ENCODE measurements at regions not wholly inside any gene's neighbourhood (a gene's known extent, or its start where the extent isn't known, plus 50 kb on each side); places are given as distances from the start of the nearest gene placed in this dataset.

DNA sequence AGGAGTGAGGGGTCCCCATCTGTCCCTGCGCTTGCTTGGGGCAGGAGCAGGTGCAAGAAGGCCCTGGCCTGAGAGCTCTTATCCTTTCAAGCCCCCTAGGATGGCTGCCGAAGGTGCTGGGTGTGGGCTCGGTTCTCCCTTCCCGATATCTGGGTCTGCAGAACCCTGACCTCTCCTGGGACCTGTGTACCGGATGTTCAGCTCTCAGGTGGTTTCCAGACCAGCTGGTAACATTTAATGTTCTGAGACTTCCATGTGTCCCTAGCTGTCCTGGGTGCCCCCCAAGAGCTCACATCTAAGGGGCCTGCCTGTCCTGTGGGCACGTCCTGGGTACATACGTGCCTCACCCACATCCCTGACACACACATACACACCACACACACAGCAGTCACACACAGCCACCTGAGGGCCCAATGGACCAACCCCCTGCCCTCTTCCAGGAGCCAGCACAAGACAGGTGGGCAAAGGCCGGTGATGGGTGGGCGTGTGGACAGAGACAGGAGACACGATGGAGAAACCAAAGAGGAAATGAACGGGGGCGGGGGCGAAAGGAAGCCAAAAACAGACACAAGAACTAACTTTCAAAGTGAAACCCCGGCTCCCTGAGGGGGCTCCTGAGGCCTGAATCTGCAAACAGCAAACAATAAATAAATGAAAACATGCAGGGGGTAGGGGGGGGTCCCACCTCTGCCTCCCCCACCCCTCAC, 124.3 kb downstream of the PTPRS start:
- FAIRE-seq = no peak
- peaks cover 0 to 16% of the 10 kb centered on the region in 2 experiments for H3K36me3 ChIP-seq (ENCODE audit: control insufficient read depth in 2 of 2, extremely low read depth in 1 of 2, insufficient read depth in 2 of 2, low read length in 2 of 2)

DNA sequence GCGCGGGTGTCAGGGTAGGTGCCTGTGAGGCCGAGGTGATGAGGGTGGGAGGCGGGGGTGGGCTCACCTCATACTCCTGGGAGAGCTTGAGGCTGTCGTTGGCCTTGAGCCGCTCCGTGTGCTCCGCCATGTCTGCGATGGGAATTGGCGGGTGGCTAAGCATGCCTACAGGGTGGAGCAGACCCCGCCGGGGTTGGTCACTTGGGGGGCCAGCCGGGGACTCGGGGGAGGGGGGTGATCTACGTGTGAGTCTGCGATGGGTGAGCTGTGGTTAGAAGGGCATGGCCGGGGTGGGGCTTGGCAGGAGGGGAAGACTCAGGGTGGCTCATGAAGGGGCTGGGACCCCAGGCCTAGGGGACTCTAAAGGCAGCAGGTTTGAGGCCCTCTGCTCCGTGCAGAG, 125.2 kb downstream of the PTPRS start:
- DNase-seq (ENCODE audit: low read depth, low spot score) (no peak), FAIRE-seq (no peak)
- H3K9me3 ChIP-seq (ENCODE audit: control insufficient read depth, low read depth, low read length) = no peaks in the 10 kb centered on the region
- H2AFZ ChIP-seq (ENCODE audit: control insufficient read depth, low read length) = no peak overlapping the region
- no peaks in the 10 kb centered on the region for H3K4me1 ChIP-seq (ENCODE audit: control insufficient read depth, extremely low read depth, insufficient read depth, low read length)
- H3K27me3 ChIP-seq (ENCODE audit: control insufficient read depth, extremely low read depth, insufficient read depth, low read length) = no peaks in the 10 kb centered on the region
- H3K4me2 ChIP-seq (ENCODE audit: control insufficient read depth, extremely low read depth, insufficient read depth, low read depth, low read length) = no peak overlapping the region
- TF ChIP-seq CTCF (optimal IDR thresholded peaks at IDR 0.05 in 1 of 3, IDR thresholded peaks at IDR 0.05 in 1 of 3, conservative IDR thresholded peaks at IDR 0.05 in 1 of 3; ENCODE audit: extremely low read depth in 1 of 3, insufficient read depth in 2 of 3, low read length in 3 of 3) = no peak
- no peak for TF ChIP-seq EZH2 (IDR thresholded peaks at IDR 0.05; ENCODE audit: low read length)
- no peak overlapping the region for H3K27ac ChIP-seq (ENCODE audit: control insufficient read depth, insufficient read depth, low read length)
- no peak overlapping the region for H3K4me3 ChIP-seq (ENCODE audit: control insufficient read depth in 2 of 3, extremely low read depth in 1 of 3, insufficient read depth in 2 of 3, low read depth in 1 of 3, low read length in 3 of 3)
- H3K79me2 ChIP-seq (ENCODE audit: control insufficient read depth, insufficient read depth, low read length) = no peaks in the 10 kb centered on the region
- dilution Hi-C loops (cut with MboI; ENCODE audit: extremely low pct_ligation_motif_present, low sequenced_read_pairs) = no loop called here
- no peaks in the 10 kb centered on the region for H4K20me1 ChIP-seq (ENCODE audit: control insufficient read depth, extremely low read depth, insufficient read depth, low read length)
- no peak overlapping the region for H3K9ac ChIP-seq (ENCODE audit: control insufficient read depth, extremely low read depth, insufficient read depth, low read length)
- peaks cover 0 to 19% of the 10 kb centered on the region in 2 experiments for H3K36me3 ChIP-seq (ENCODE audit: control insufficient read depth in 2 of 2, extremely low read depth in 1 of 2, insufficient read depth in 2 of 2, low read length in 2 of 2)
- no peaks in the 10 kb centered on the region for H3K9me1 ChIP-seq (ENCODE audit: control insufficient read depth, extremely low read depth, insufficient read depth, low read length)

More for the DNA sequence above, 124.3 kb downstream of the PTPRS start:
- no peak overlapping the region for H3K4me2 ChIP-seq (ENCODE audit: control insufficient read depth, extremely low read depth, insufficient read depth, low read depth, low read length)
- no peaks in the 10 kb centered on the region for H3K9me1 ChIP-seq (ENCODE audit: control insufficient read depth, extremely low read depth, insufficient read depth, low read length)
- H3K27me3 ChIP-seq (ENCODE audit: control insufficient read depth, extremely low read depth, insufficient read depth, low read length) = no peaks in the 10 kb centered on the region
- no peak overlapping the region for H3K4me3 ChIP-seq (ENCODE audit: control insufficient read depth in 2 of 3, extremely low read depth in 1 of 3, insufficient read depth in 2 of 3, low read depth in 1 of 3, low read length in 3 of 3)
- no peak overlapping the region for H2AFZ ChIP-seq (ENCODE audit: control insufficient read depth, low read length)
- TF ChIP-seq CTCF (optimal IDR thresholded peaks at IDR 0.05 in 1 of 3, IDR thresholded peaks at IDR 0.05 in 1 of 3, conservative IDR thresholded peaks at IDR 0.05 in 1 of 3; ENCODE audit: extremely low read depth in 1 of 3, insufficient read depth in 2 of 3, low read length in 3 of 3) (no peak), EZH2 (IDR thresholded peaks at IDR 0.05; ENCODE audit: low read length) (no peak)
- no peaks in the 10 kb centered on the region for H3K4me1 ChIP-seq (ENCODE audit: control insufficient read depth, extremely low read depth, insufficient read depth, low read length)
- H3K27ac ChIP-seq (ENCODE audit: control insufficient read depth, insufficient read depth, low read length) = no peak overlapping the region
- H3K79me2 ChIP-seq (ENCODE audit: control insufficient read depth, insufficient read depth, low read length) = no peaks in the 10 kb centered on the region
- H3K9ac ChIP-seq (ENCODE audit: control insufficient read depth, extremely low read depth, insufficient read depth, low read length) = no peak overlapping the region
- no peak for DNase-seq (ENCODE audit: low read depth, low spot score)
- dilution Hi-C loops (cut with MboI; ENCODE audit: extremely low pct_ligation_motif_present, low sequenced_read_pairs) = no loop called here
- no peaks in the 10 kb centered on the region for H4K20me1 ChIP-seq (ENCODE audit: control insufficient read depth, extremely low read depth, insufficient read depth, low read length)
- H3K9me3 ChIP-seq (ENCODE audit: control insufficient read depth, low read depth, low read length) = no peaks in the 10 kb centered on the region
